Left forelimb (tissue), 1 donor: ENCODE measurements at regions not wholly inside any gene's neighbourhood (a gene's known extent, or its start where the extent isn't known, plus 50 kb on each side); places are given as distances from the start of the nearest gene placed in this dataset.
"Not testable (repeated sequence)": the region's sequence is repeated elsewhere in the genome, so short reads cannot be mapped to it uniquely, and the experiment has no call there.

ENCODE experiments used
- DNase-seq: peaks from one replicate; pipeline ENCODE4 v3.0.0-alpha.2; 2018; ENCODE audit warnings: low spot score

GRCh38 chr2:21782866-21783265 lies 659.1 kb downstream of the TDRD15 start:
- no peak for DNase-seq

GRCh38 chr2:21787941-21788340 lies 664.2 kb downstream of the TDRD15 start:
- DNase-seq: no peak

- DNase-seq: not testable (repeated sequence)
These were observed 666.5 kb downstream of the TDRD15 start for GRCh38 chr2:21790311-21790710.

- no peak for DNase-seq
These were observed 668.8 kb downstream of the TDRD15 start for GRCh38 chr2:21792571-21792970.

GRCh38 chr2:21793461-21793860 lies 669.7 kb downstream of the TDRD15 start:
- no peak for DNase-seq

GRCh38 chr2:21794611-21795010 lies 670.8 kb downstream of the TDRD15 start:
- no peak for DNase-seq

GRCh38 chr2:21800356-21800755 lies 676.6 kb downstream of the TDRD15 start:
- no peak for DNase-seq

GRCh38 chr2:21803550-21803949 lies 679.8 kb downstream of the TDRD15 start:
- no peak for DNase-seq

- DNase-seq: no peak
These were observed 680.4 kb downstream of the TDRD15 start for GRCh38 chr2:21804151-21804550.

- DNase-seq: no peak
These were observed 687.8 kb downstream of the TDRD15 start for GRCh38 chr2:21811541-21811940.

GRCh38 chr2:21812766-21813165 lies 689.0 kb downstream of the TDRD15 start:
- DNase-seq: no peak

GRCh38 chr2:21814588-21815149 lies 690.9 kb downstream of the TDRD15 start:
- DNase-seq: no peak

- no peak for DNase-seq
These were observed 694.5 kb downstream of the TDRD15 start for GRCh38 chr2:21818212-21818795.

GRCh38 chr2:21819454-21819853 lies 695.7 kb downstream of the TDRD15 start:
- DNase-seq: no peak

GRCh38 chr2:21820271-21820670 lies 696.5 kb downstream of the TDRD15 start:
- DNase-seq: no peak

GRCh38 chr2:21821672-21822227 lies 698.0 kb downstream of the TDRD15 start:
- no peak for DNase-seq

GRCh38 chr2:21822505-21822904 lies 698.7 kb downstream of the TDRD15 start:
- DNase-seq: no peak

- no peak for DNase-seq
These were observed 710.0 kb downstream of the TDRD15 start for GRCh38 chr2:21833767-21834166.

- no peak for DNase-seq
These were observed 712.5 kb downstream of the TDRD15 start for GRCh38 chr2:21836261-21836660.

GRCh38 chr2:21836719-21837118 lies 713.0 kb downstream of the TDRD15 start:
- DNase-seq: no peak

- no peak for DNase-seq
These were observed 713.6 kb downstream of the TDRD15 start for GRCh38 chr2:21837168-21837960.

GRCh38 chr2:21841341-21841740 lies 717.6 kb downstream of the TDRD15 start:
- DNase-seq: no peak

- not testable (repeated sequence) for DNase-seq
These were observed 726.6 kb downstream of the TDRD15 start for GRCh38 chr2:21850367-21850766.
